Mucosa of gallbladder (tissue), 1 donor: ENCODE measurements at regions not wholly inside any gene's neighbourhood (a gene's known extent, or its start where the extent isn't known, plus 50 kb on each side); places are given as distances from the start of the nearest gene placed in this dataset.
"Not testable (repeated sequence)": the region's sequence is repeated elsewhere in the genome, so short reads cannot be mapped to it uniquely, and the experiment has no call there.

Source experiments
- DNase-seq: peaks from one replicate; pipeline ENCODE4 v3.0.0-alpha.2; 2020; ENCODE audit warnings: low spot score
- donor health status: DM: no; HTN: no; CAD: no.

DNA sequence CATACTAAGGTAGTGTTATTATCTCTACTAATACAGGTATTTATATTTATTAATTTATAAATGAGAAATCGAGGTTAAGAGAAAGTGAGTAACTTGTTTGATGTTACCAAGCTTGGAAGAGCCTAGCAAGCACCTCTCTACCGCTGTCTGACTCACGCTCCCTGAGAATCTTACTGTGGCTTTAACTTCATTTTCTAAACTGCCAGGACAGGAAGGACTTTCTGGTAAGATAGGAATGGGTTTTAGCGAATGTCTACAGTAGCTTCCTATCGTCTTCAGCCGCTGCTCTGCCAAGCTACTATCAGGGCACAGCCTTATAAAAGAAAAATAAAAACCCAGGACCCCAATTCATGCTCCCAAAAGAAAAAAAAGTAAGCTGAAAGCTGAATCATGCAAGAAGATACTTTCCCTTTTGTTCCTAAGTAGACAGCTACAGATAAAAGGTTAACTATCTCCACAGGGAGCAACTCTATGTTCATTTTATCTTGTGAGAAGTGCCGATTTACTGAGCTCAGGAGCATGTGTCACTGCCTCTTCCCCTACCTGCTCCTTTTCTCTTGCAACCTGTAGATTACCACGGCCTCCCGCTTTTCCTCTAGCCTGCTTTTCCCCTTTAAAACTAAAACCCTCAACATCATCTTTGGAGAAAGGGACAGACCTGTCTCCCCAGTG, 60.2 kb downstream of the THNSL1 start:
- no peak for DNase-seq

DNA sequence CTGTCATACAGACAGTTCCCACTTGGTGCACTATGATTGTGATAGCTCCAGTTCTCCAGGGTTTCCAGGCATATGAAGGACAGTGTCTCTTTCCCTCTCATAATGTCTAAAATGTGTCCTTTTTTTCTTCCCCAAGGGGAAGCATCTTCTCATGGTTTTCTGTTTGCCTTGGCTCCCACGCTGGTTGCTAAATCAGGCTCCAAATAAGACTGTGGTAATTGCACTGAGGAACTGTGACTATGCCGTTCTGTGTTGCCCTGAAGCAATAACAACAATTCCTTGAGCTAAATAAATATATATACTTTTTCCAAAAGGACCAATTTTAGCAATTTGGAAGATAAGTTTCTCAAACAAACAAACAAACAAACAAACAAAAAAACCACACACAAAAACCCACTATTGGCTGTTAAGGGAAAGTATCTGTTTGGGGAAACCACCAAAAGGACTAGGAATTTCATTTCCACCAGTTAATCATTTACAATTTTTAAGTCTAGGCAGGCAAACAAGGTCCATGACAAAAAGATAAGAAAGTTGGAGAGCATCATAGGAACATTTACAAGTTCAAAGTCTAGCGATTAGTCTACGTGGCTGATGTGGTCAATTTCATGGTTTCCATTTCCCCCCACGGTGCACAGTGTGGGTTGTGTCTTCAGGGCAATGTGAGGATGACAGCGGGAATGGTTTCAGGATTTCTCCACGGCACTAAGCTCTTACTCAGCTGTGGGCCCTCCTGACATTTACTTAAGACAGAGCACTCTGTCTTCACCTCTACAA, 62.4 kb downstream of the THNSL1 start:
- no peak for DNase-seq

DNA sequence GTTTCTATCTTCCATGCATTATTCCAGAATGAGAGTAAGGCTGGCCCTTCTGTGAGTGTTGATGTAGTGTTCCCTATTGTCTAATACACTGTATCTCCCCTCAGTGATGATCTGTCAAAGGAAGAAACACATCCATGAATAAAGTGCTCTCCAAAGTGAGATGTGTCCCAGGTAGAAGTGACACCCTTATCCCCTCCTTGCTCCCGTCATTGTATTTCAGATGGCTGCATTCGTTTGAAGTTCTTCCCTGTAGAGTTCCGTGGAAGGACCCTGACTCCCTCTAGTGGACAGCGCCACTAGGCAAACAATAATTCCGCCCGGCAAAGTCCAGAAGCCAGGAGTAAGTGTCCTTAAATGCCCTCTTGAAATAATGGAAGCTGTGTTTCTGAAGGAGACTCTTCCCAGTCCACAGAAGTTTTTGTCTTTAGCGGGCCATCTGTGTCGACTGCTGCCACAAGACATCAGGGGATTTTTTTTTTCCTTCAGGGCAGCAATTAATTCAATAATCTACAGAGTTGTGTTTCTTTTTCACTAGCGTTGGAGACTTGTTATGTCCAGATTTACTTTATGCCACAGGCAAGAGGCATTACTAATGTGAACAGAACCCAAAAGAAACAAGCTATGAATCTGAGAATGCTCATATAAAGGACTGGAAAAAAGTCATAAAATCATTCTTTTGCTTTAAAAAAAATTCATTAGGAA, 64.6 kb downstream of the THNSL1 start:
- DNase-seq = peak; percentile 89

DNA sequence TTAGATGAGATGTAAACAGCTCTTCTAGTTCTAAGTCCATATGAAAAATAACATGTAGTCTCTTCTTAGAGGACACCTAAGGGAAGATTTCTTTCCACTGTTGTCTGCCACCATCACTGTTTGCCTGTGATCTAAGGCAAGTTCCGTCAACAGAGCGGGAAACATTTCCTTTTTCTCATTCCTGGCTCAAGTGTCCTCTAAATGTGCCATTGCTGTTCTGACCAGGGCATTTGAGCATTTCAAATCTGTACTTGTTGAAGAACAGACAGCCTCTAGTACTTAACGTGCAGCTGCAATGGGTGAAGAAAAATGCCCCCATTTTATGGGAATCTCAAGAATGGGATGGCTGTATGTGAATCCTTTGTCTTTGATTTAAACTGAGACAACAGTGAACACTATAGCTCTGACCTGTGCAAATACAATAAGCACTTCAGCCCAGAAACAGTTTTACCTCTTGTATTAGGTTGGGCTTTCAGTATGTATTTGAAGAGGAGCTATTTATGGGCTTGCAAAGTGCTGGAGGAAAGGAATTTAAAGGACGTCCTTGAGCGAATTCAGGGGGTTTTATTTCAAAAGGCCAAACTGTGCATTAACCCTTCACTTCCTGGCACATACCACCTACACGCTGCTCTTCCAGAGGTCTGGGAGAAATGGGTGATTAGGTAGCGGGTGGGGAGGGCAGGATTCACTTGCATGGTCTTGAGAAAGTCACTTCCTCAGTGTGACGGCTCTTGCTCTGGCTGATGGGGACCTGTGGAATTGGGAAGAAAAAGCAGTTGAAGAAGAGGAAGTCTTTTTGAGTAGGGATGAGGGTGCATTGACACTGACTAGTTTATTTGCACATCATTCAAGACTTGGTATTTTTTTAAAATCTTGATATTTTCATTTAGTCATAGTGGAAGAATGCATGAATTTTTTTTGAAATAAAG, 66.1 kb downstream of the THNSL1 start:
- no peak for DNase-seq

DNA sequence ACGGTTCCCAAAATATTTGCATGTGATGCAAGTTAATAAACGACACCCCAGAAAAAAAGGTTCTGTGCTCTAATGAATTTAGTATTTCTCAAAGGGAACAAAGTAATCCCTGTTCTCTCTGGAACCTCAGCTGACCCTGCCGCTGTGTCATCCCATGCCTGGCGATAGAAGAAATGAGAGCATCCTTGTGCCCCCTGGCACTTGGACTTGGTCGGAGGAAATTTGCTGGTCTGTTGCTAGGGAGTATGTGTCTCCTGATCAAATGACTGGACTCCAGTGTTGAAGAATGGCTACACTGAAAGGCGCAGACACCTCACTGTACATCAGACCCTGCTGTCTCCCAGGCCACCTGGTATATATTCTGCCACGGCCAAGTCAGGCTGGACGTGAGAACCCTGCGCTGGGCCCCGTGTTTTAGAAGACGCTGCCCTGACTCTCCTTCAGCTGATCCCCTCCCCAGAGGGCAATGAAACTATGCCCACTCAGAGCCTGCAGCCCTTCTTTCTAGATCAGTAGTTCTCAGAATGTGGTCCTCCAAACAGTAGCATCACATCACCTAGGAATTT, 67.2 kb downstream of the THNSL1 start:
- no peak for DNase-seq

DNA sequence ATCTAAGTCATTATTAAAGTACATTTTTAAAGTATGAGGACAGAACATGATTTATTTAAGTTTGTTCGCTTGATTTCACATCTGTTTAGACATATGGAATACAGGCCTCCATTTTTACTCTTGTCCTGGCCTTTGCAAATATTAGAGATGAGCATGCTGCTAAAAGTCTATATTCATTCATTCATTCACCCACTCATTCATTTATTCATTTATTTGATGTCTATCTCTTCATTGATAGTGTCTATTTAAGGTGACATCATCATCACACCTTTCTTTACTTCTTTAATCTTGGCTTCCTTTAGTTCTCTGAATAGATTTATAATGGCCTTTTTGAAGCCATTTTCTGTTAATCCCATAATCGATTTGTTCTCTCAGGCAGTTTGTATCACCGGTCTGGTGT, 68.0 kb downstream of the THNSL1 start:
- no peak for DNase-seq

DNA sequence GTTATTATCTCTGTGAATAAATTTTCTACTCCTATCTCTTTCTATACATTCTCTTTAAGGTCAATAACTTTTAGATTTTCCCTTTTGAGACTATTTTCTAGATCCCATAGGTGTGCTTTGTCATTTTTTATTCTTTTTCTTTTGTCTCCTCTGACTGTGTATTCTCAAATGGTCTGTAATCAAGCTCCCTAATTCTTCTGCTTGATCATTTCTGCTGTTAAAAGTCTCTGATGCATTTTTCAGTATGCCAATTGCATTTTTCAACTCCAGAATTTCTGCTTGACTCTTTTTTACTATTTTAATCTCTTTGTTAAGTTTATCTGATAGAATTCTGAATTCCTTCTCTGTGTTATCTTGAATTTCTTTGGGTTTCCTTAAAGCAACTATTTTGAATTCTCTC, 78.2 kb downstream of the THNSL1 start:
- DNase-seq = no peak

DNA sequence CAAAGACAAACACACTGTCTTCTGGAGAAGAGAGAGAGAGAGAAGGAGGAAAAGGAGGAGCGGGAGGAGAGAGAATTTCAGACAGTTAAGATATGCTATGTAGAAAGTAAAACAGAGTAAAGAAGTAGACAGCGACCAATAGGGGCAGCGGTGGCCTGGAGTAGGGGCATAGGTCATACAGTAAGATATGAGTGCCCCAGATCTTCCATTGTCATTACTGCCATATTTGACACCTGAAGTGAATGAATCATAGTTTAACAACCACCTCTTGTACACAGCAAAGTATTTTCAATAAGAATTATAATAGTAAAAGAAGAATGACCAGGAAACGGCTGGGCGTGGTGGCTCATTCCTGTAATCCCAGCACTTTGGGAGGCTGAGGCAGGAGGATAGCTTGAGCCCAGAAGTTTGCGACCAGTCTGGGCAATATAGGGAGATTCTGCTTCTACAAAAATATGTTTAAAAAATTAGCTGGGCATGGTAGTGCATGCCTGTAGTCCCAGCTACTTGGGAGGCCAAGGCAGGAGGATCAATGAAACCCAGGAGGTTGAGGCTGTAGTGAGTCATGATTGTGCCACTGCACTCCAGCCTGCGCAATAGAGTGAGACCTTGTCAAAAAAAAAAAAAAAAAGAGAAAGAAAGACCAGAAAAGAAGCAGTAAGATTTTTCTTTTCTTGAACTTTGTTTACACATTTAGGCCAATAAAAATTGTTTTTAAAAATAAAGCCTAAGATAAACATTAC, 77.0 kb upstream of the GPR158 start:
- DNase-seq = no peak

DNA sequence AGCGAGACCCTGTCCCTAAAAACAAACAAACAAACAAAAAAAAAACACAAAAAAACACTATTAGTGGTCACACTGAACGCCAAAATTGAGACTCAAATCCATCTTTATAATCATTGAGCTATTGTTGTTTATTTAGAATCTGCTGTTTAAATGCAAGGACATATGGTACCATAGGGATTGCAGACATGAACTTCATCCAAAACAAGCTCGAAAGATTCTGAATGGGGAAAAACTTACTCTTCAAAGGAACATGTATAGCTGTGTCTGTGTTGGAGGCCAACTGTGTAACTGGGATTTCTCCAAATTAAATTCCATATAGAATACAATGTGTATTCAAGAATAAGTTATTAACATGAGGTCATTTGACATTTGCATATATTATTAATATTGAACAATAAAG, 74.7 kb upstream of the GPR158 start:
- DNase-seq = no peak

DNA sequence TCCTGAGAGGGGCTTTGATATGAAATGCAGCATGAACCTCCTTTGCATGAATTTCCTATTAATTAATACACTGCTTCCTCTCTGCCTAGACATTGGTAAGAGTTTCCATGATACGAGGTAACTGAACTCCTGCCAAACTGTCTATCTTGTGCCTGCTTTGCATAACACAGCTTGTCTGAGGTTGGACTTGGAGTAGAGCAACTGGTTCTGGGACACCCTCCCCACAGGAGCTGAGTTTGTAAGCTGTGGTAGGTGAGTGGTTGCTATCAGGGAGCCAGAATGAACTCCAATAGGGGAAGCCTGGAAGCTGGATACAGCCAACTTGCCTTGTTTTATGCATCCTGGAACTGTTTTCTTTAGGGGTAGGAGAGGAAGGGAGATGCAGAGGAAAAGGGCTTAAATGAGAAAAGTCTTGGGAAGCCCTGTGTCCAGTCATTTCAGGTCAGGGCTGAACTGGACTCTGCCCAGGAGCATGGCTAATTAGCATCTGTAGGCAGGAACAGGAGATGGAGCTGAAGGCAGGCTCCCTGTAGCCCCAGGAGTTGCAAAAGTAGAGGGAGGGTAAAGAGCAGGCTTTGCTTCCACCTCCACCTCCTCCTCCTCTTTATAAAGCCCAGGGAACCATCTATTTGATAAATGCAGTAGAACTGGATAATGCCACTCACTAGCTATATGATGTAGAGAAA, 73.2 kb upstream of the GPR158 start:
- DNase-seq = no peak

DNA sequence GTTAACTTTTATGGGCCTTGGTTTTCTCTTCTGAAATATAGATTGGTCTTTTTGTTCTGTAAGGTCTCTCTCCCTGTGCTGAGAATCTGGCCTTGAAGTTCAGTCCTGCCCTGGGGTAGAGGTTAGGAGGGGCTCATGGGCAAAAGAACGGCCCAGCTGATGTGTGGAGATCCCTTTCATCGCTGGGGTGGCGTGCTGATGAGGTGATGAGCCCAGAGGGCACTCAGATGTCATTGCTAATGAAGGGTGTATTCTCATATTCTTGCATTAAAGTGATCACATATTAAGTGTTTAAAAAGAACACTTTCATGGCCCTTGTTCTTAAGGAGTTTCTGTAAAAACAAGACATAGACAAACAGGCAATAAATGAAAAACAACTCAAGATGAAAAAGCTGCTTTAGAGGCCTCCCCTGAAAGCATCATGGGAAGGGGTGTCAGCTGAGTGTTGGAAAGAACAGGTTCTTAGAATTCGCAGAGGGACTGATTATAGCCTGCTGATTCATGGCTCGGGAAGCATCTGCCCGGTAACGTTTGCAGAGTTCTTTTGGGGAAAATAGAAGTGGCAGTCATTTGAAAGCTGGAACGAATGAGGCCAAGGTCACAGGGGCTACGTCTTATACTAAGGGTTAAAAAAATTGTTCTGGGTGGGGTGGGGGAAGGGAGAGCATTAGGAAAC, 72.5 kb upstream of the GPR158 start:
- DNase-seq = no peak

DNA sequence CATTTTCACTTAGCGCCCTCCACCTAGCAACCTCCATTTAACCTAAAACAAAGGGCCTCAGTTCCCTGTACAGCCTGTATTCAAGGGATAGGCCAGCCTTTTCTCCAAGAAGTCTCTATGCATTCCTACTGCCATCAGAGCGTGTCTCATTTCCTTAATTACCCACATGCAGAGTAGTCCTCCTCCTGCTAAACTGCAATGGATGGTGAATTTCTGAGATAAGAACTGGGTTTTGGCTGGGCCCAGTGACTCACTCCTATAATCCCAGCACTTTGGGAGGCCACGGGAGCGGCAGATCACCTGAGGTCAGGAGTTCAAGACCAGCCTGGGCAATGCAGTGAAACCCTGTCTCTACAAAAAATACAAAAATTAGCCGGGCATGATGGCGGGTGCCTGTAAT, 71.1 kb upstream of the GPR158 start:
- no peak for DNase-seq

DNA sequence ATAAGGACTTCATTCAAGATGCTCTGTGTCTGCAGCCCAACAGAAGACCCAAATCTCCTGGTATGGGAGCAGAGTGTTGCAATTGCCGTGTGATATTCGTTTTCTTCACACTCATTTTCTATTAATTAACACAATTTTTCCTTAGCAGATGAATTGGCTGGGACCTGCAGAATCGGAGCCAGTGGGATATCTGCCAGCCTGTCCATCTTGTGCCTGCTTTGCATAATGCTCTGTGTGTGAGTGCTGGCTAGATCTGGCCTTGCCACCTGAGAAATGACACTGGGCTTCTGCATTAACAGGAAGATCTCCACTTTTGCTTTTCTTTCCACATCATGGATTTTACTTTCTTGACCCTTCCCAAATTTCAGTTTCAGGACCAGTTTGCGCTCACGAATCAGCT, 70.4 kb upstream of the GPR158 start:
- DNase-seq = no peak

DNA sequence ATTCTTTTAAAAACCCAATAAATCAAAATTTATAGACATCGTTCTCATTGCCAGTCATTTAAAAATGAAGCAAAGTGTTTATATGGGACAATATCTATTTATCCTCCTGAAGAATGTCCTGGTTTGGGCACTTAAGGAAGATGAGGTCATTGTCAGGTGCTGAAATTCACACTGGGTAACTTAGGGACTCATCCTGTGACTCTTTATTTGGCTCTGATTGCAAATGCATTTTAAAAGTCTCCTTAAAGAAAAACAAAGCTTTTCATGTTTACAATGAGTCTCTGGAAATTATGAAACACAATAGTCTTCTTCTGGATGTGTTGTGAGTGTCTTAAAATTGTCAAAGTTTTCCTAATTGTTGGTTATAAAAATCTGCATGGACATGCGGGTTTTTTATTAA, 69.5 kb upstream of the GPR158 start:
- no peak for DNase-seq

DNA sequence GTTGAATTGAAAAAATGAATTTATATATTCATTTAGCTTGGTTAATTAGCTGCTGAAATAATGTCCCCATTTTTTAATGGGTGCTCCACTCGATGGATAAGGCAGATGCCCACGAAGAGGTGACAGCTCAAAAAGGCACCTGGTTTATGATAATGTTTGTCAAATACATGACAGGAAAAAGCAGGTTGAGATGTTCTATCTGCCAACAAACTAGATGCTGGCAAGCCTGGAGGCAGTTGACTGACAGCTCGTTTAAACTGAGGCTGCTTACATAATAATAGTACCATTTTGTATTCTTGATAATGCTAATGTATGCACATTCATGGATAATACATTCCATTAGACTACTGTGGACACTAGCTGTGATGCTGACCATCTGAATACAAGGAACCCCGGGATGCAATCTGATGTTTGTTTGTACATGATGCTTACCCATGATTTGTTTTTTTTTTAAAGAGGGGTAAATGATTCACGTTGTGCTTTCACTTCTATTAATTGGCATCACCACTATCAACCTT, 69.0 kb upstream of the GPR158 start:
- DNase-seq = no peak

DNA sequence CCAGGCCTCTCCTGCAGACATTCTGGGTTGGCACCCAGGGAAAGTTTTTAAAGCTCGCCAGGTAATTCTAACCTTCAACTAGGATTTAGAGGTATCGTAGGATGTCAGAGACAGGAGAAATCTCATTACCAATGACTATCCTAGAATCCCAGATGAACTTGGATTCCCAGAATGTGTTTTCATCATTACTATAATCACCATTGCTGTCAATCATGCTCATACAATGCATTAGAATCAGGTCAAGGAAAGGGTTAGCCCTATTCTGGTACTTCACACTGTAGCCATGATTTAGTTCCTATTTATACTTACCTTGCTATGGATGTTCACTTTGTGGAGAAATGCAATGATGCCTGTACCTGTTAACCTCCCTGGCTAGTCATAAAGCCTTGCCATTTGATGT, 67.0 kb upstream of the GPR158 start:
- no peak for DNase-seq

DNA sequence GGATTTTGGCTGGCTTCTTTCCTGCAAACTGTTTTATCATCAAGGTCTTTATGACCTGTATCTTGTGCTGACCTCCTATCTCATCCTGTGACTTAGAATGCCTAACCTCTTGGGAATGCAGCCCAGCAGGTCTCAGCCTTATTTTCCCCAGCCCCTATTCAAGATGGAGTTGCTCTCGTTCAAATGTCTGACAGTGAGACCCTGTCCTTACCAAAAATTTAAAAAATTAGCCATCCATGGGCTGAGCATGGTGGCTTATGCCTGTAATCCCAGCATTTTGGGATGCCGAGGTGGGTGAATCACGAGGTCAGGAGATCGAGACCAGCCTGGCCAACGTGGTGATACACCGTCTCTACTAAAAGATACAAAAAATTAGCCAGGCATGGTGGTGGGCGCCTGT, 64.9 kb upstream of the GPR158 start:
- not testable (repeated sequence) for DNase-seq

DNA sequence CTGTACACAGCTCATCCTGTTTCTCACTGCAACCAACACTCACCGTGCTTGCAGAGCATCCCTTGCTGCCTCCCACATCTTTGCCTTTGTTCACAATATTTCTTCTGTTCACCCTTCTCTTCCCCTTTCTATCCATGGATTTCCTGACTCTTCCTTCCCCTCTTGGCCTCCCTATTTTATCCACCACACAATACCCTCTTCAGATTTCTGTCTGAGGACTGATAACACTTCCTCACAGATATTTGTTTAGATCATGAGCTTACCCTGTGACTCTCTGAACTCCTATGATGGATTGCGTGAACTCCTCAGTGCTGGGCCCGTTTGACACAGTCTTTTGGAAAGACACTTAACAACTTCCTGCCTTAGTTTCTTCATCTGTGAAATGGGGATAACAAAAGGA, 62.8 kb upstream of the GPR158 start:
- DNase-seq = no peak
